GM12878 (cell line): ENCODE measurements at regions not wholly inside any gene's neighbourhood (a gene's known extent, or its start where the extent isn't known, plus 50 kb on each side); places are given as distances from the start of the nearest gene placed in this dataset.

Experiments
- ATAC-seq: fragments of 200-7000 bp; cut with Tn5 transposase; 3 replicates; pipeline ENCODE4 v1.9.1; 2020; ENCODE audit warnings: mild to moderate bottlenecking, moderate library complexity
- BruUV-seq: library from RNA; stranded (reverse); fragments of 400-500 nt; replicated peaks from 2 replicates; lab custom pipeline; 2021; lab: Mats Ljungman, UMichigan
- CTCF ChIA-PET: fragments of 300-600 bp; sonication (Branson Sonifier 250); formaldehyde crosslinking; extraction: SDS; loops from one replicate; lab custom pipeline; 2021; ENCODE audit warnings: inconsistent platforms; lab: Yijun Ruan, JAX
- POLR2A ChIA-PET: fragments of 350-600 bp; formaldehyde crosslinking; extraction: SDS; loops from one replicate; lab custom pipeline; 2021; ENCODE audit warnings: inconsistent platforms; lab: Charles Lee
- RAD21 ChIA-PET: fragments of 300-600 bp; sonication (Branson Sonifier 250); formaldehyde crosslinking; loops from one replicate; lab custom pipeline; 2023; ENCODE audit warnings: antibody characterized with exemption; ENCODE audit not compliant: unreplicated experiment; lab: Charles Lee
- SMC1A ChIA-PET: fragments of 300-600 bp; sonication (Branson Sonifier 250); formaldehyde crosslinking; loops from one replicate; lab custom pipeline; 2023; ENCODE audit not compliant: unreplicated experiment, uncharacterized antibody; lab: Charles Lee
- DNase-seq: peaks from one replicate; pipeline ENCODE4 v3.0.0-alpha.2; 2011; ENCODE audit warnings: low read depth, low spot score
- FAIRE-seq: peaks from 3 replicates; lab custom pipeline; 2011; peaks lifted over from hg19 to GRCh38; lab: Jason Lieb, UNC
- H2AFZ ChIP-seq: 2 replicates; pipeline ENCODE4 v1.6.0; 2011; ENCODE audit warnings: low read depth, low read length, control low read depth; ENCODE audit not compliant: control insufficient read depth
- H3K27ac ChIP-seq: 2 replicates; pipeline ENCODE4 v1.5.1; 2011; ENCODE audit warnings: control low read depth; ENCODE audit not compliant: control insufficient read depth, insufficient read depth
- H3K27me3 ChIP-seq, 2 experiments: replicated peaks in 1 of 2; 2 replicates each; pipeline versions ENCODE4 v1.6.0 to v1.6.1; 2011; ENCODE audit warnings: low read length in 1 of 2; ENCODE audit not compliant: control insufficient read depth in 2 of 2, insufficient read depth in 2 of 2
- H3K36me3 ChIP-seq, 2 experiments: 2 replicates each; pipeline ENCODE4 v1.5.1; 2011; ENCODE audit warnings: low read length in 1 of 2; ENCODE audit not compliant: control insufficient read depth in 2 of 2, insufficient read depth in 2 of 2
- H3K4me1 ChIP-seq: 2 replicates; pipeline ENCODE4 v1.6.1; 2011; ENCODE audit warnings: mild to moderate bottlenecking, low read length, moderate library complexity, mixed read lengths; ENCODE audit not compliant: control insufficient read depth, insufficient read depth
- H3K4me2 ChIP-seq: 2 replicates; pipeline ENCODE4 v1.6.0; 2011; ENCODE audit warnings: control low read depth; ENCODE audit not compliant: control insufficient read depth, insufficient read depth
- H3K4me3 ChIP-seq: fragments of 200-600 bp; sonication (generic); 2 replicates; pipeline ENCODE4 v1.5.1; 2016
- H3K79me2 ChIP-seq: 2 replicates; pipeline ENCODE4 v1.6.0; 2011; ENCODE audit warnings: low read length; ENCODE audit not compliant: control insufficient read depth, insufficient read depth
- H3K9ac ChIP-seq: 2 replicates; pipeline ENCODE4 v1.8.0; 2011; ENCODE audit warnings: low read length, control low read depth, mixed read lengths; ENCODE audit not compliant: control insufficient read depth, insufficient read depth
- H3K9me3 ChIP-seq: replicated peaks from 3 replicates; pipeline ENCODE4 v1.5.1; 2011; ENCODE audit warnings: mild to moderate bottlenecking, low read length; ENCODE audit not compliant: control insufficient read depth, insufficient read depth
- H4K20me1 ChIP-seq: 2 replicates; pipeline ENCODE4 v1.6.0; 2011; ENCODE audit not compliant: control insufficient read depth, insufficient read depth
- EED ChIP-seq: sonication (generic); IDR thresholded peaks from 2 replicates; pipeline ENCODE4 v1.6.1; 2016; ENCODE audit warnings: antibody characterized with exemption, low read depth
- MEF2A ChIP-seq: IDR thresholded peaks from 2 replicates; pipeline ENCODE4 v1.6.1; 2011; ENCODE audit warnings: low read depth, mild to moderate bottlenecking, low read length, moderate library complexity; ENCODE audit not compliant: insufficient read depth
- MYC ChIP-seq: IDR thresholded peaks from 2 replicates; pipeline ENCODE4 v1.6.1; 2011; ENCODE audit warnings: mild to moderate bottlenecking, low read length, moderate library complexity, inconsistent platforms; ENCODE audit not compliant: insufficient read depth, insufficient replicate concordance, insufficient read length, severe bottlenecking
- NR2C2 ChIP-seq: IDR thresholded peaks from 2 replicates; pipeline ENCODE4 v1.6.1; 2011; ENCODE audit warnings: borderline replicate concordance, low read depth; ENCODE audit not compliant: control insufficient read depth, insufficient read length
- PAX5 ChIP-seq: IDR thresholded peaks from 2 replicates; pipeline ENCODE4 v1.6.1; 2011; ENCODE audit warnings: low read depth, low read length, borderline replicate concordance
- RAD21 ChIP-seq: IDR thresholded peaks from 2 replicates; pipeline ENCODE4 v1.6.1; 2011; ENCODE audit warnings: mild to moderate bottlenecking, low read depth, low read length, moderate library complexity; ENCODE audit not compliant: insufficient read depth
- RUNX3 ChIP-seq: IDR thresholded peaks from 2 replicates; pipeline ENCODE4 v1.6.1; 2012; ENCODE audit warnings: low read length, inconsistent platforms
- SMC3 ChIP-seq: IDR thresholded peaks from 2 replicates; pipeline ENCODE4 v1.6.1; 2011; ENCODE audit warnings: low read length, improper control_type of control experiment, borderline replicate concordance
- SUPT20H ChIP-seq: IDR thresholded peaks from 2 replicates; pipeline ENCODE4 v1.6.1; 2011; ENCODE audit warnings: low read depth, mild to moderate bottlenecking, low read length, moderate library complexity, borderline replicate concordance; ENCODE audit not compliant: control insufficient read depth
- WGBS: methylation state at CpG from one replicate; pipeline ENCODE4 v1.1.6; 2016; ENCODE audit warnings: low lambda C conversion rate; ENCODE audit not compliant: insufficient replicate concordance, insufficient coverage; ENCODE audit errors: missing lambda C conversion rate; 5-methylcytosine and 5-hydroxymethylcytosine counted together
- in situ Hi-C: fragments of 300-500 bp; cut with MboI; formaldehyde crosslinking; loops from 9 replicates; pipeline ENCODE4 v1.14.3; 2018; ENCODE audit warnings: mixed read lengths
- intact Hi-C: fragments of 100-400 bp; cut with micrococcal nuclease; formaldehyde crosslinking; loops from one replicate; pipeline ENCODE4 v1.14.2; 2022; ENCODE audit not compliant: unreplicated experiment
- TF ChIP-seq, protein P1 (sequence below): fragments of 450-650 bp; IDR thresholded peaks from 2 replicates; pipeline ENCODE4 v1.6.1; 2017; ENCODE audit warnings: mild to moderate bottlenecking, moderate library complexity
- TF ChIP-seq, protein P2 (sequence below), 3 experiments: IDR thresholded peaks in 2 of 3; conservative IDR thresholded peaks in 1 of 3; 2 replicates each; pipeline ENCODE4 v1.5.1; 2011; ENCODE audit warnings: low read depth in 3 of 3, low read length in 3 of 3, mild to moderate bottlenecking in 3 of 3, control low read depth in 2 of 3, moderate library complexity in 2 of 3, inconsistent platforms in 1 of 3, mixed read lengths in 1 of 3; ENCODE audit not compliant: control insufficient read depth in 2 of 3, insufficient read depth in 1 of 3; ENCODE audit errors: extremely low read depth in 1 of 3

DNA sequence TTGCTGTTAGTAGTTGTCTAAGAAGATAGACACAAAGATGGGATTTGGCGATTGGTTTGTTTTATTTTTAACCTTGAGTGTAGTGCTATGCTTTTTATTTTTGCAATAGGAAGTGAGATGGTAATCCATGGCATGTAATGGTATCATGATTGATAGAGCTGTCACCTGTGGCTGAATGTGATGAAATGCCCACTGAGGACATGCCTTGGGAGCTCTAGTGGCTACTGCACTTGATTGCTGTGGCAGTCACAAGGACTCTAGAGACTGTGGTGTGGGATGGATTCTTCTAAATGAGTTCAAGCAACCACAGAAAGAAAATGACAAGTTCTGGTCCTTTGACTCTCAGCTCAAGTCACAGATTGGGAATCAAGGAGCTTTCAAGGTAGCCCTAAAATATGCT is 139.4 kb downstream of the CYRIA start (continued):
- TF ChIP-seq, protein P1, sequence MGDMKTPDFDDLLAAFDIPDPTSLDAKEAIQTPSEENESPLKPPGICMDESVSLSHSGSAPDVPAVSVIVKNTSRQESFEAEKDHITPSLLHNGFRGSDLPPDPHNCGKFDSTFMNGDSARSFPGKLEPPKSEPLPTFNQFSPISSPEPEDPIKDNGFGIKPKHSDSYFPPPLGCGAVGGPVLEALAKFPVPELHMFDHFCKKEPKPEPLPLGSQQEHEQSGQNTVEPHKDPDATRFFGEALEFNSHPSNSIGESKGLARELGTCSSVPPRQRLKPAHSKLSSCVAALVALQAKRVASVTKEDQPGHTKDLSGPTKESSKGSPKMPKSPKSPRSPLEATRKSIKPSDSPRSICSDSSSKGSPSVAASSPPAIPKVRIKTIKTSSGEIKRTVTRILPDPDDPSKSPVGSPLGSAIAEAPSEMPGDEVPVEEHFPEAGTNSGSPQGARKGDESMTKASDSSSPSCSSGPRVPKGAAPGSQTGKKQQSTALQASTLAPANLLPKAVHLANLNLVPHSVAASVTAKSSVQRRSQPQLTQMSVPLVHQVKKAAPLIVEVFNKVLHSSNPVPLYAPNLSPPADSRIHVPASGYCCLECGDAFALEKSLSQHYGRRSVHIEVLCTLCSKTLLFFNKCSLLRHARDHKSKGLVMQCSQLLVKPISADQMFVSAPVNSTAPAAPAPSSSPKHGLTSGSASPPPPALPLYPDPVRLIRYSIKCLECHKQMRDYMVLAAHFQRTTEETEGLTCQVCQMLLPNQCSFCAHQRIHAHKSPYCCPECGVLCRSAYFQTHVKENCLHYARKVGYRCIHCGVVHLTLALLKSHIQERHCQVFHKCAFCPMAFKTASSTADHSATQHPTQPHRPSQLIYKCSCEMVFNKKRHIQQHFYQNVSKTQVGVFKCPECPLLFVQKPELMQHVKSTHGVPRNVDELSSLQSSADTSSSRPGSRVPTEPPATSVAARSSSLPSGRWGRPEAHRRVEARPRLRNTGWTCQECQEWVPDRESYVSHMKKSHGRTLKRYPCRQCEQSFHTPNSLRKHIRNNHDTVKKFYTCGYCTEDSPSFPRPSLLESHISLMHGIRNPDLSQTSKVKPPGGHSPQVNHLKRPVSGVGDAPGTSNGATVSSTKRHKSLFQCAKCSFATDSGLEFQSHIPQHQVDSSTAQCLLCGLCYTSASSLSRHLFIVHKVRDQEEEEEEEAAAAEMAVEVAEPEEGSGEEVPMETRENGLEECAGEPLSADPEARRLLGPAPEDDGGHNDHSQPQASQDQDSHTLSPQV = no peak
- TF ChIP-seq MEF2A (no peak), RUNX3 (no peak), MYC (no peak), NR2C2 (no peak), EED (no peak), SUPT20H (no peak)

GRCh38 chr2:16525265-16525887 is 140.3 kb downstream of the CYRIA start:
- no peak overlapping the region for H3K4me3 ChIP-seq
- POLR2A ChIA-PET = no interaction called here
- peak; percentile 74 for TF ChIP-seq RAD21
- TF ChIP-seq, protein P2, sequence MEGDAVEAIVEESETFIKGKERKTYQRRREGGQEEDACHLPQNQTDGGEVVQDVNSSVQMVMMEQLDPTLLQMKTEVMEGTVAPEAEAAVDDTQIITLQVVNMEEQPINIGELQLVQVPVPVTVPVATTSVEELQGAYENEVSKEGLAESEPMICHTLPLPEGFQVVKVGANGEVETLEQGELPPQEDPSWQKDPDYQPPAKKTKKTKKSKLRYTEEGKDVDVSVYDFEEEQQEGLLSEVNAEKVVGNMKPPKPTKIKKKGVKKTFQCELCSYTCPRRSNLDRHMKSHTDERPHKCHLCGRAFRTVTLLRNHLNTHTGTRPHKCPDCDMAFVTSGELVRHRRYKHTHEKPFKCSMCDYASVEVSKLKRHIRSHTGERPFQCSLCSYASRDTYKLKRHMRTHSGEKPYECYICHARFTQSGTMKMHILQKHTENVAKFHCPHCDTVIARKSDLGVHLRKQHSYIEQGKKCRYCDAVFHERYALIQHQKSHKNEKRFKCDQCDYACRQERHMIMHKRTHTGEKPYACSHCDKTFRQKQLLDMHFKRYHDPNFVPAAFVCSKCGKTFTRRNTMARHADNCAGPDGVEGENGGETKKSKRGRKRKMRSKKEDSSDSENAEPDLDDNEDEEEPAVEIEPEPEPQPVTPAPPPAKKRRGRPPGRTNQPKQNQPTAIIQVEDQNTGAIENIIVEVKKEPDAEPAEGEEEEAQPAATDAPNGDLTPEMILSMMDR (IDR thresholded peaks at IDR 0.05 in 2 of 3, conservative IDR thresholded peaks at IDR 0.05 in 1 of 3; ENCODE audit: control insufficient read depth in 2 of 3, extremely low read depth in 1 of 3, insufficient read depth in 1 of 3, low read depth in 3 of 3, low read length in 3 of 3) = peak; percentile 52 to 64 (median 58)
- TF ChIP-seq PAX5 = no peak
- TF ChIP-seq SMC3 = peak; percentile 38; the same call in 1 of the 2 replicates
- H3K27ac ChIP-seq = no peak overlapping the region
- CTCF ChIA-PET = interaction anchor here (0.6 to 2.7 kb wide), 20 partner anchors 8 to 784 kb away, joined by 3 to 39 read pairs (median 4); no protein-coding TSS in a partner anchor
- peak; percentile 80 for ATAC-seq
- no peak for DNase-seq
- no peaks in the 10 kb centered on the region; the same call in 1 of the 2 replicates for H4K20me1 ChIP-seq
- no peak overlapping the region for H3K4me2 ChIP-seq
- no peak overlapping the region for H2AFZ ChIP-seq
- H3K79me2 ChIP-seq = no peaks in the 10 kb centered on the region
- WGBS = 28% methylated on average over 15 of the region's 15 CpGs
- peak; percentile 71 for FAIRE-seq
- SMC1A ChIA-PET = interaction anchor here (0.6 to 2.7 kb wide), 9 partner anchors 9 to 784 kb away, joined by 3 to 27 read pairs (median 4); no protein-coding TSS in a partner anchor
- H3K4me1 ChIP-seq = no peaks in the 10 kb centered on the region
- H3K36me3 ChIP-seq = no peaks in the 10 kb centered on the region
- intact Hi-C loops (loop anchor here (2.0 kb wide), 1 partner anchor 83 kb away; no protein-coding TSS in a partner anchor), in situ Hi-C loops (no loop called here)
- RAD21 ChIA-PET = interaction anchor here (1.0 to 2.7 kb wide), 6 partner anchors 9 to 784 kb away, joined by 3 to 22 read pairs (median 3); no protein-coding TSS in a partner anchor
- H3K9ac ChIP-seq = no peak overlapping the region
- no TSS peak for BruUV-seq
- H3K9me3 ChIP-seq = no peaks in the 10 kb centered on the region
- H3K27me3 ChIP-seq = no peaks in the 10 kb centered on the region; a peak in 1 of 4 replicates
